H9 (cell line): ENCODE measurements at regions not wholly inside any gene's neighbourhood (a gene's known extent, or its start where the extent isn't known, plus 50 kb on each side); places are given as distances from the start of the nearest gene placed in this dataset.

ENCODE experiments used
- DNase-seq: peaks from one replicate; pipeline ENCODE4 v3.0.0-alpha.2; 2017
- H2AFZ ChIP-seq: one replicate; pipeline ENCODE4 v1.6.1; 2013; ENCODE audit warnings: mild to moderate bottlenecking, low read length, control low read depth, moderate library complexity
- H2AK5ac ChIP-seq: 2 replicates; pipeline ENCODE4 v1.6.1; 2013; ENCODE audit warnings: low read length, control low read depth, mixed read lengths; ENCODE audit not compliant: insufficient read length
- H2BK120ac ChIP-seq: one replicate; pipeline ENCODE4 v1.6.1; 2013; ENCODE audit warnings: low read depth, mild to moderate bottlenecking, low read length, control low read depth, inconsistent platforms; ENCODE audit not compliant: poor library complexity, severe bottlenecking
- H2BK12ac ChIP-seq: 2 replicates; pipeline ENCODE4 v1.6.1; 2013; ENCODE audit warnings: low read length, control low read depth, mixed read lengths, low read depth; ENCODE audit not compliant: insufficient read length
- H2BK15ac ChIP-seq: 2 replicates; pipeline ENCODE4 v1.6.1; 2013; ENCODE audit warnings: low read depth, low read length, control low read depth
- H2BK20ac ChIP-seq: one replicate; pipeline ENCODE4 v1.6.1; 2013; ENCODE audit warnings: low read depth, mild to moderate bottlenecking, low read length, control low read depth, inconsistent platforms; ENCODE audit not compliant: poor library complexity, severe bottlenecking
- H2BK5ac ChIP-seq: 2 replicates; pipeline ENCODE4 v1.6.1; 2013; ENCODE audit warnings: low read length, control low read depth, mixed read lengths; ENCODE audit not compliant: insufficient read length
- H3K14ac ChIP-seq: 2 replicates; pipeline ENCODE4 v1.6.1; 2013; ENCODE audit warnings: low read length, control low read depth; ENCODE audit not compliant: insufficient read depth
- H3K18ac ChIP-seq: 2 replicates; pipeline ENCODE4 v1.6.1; 2013; ENCODE audit warnings: low read depth, mild to moderate bottlenecking, mixed read lengths, low read length, control low read depth; ENCODE audit not compliant: insufficient read length
- H3K23ac ChIP-seq: 2 replicates; pipeline ENCODE4 v1.6.1; 2013; ENCODE audit warnings: low read length, control low read depth, mixed read lengths, low read depth; ENCODE audit not compliant: insufficient read length
- H3K23me2 ChIP-seq: 2 replicates; pipeline ENCODE4 v1.6.1; 2013; ENCODE audit warnings: low read depth, mild to moderate bottlenecking, mixed read lengths, low read length, control low read depth; ENCODE audit not compliant: insufficient read length, poor library complexity, severe bottlenecking
- H3K27ac ChIP-seq: 2 replicates; pipeline ENCODE4 v1.5.1; 2013; ENCODE audit warnings: low read length, control low read depth, mixed read lengths, low read depth; ENCODE audit not compliant: insufficient read length
- H3K27me3 ChIP-seq: 2 replicates; pipeline ENCODE4 v1.6.1; 2013; ENCODE audit warnings: low read length, control low read depth, inconsistent platforms; ENCODE audit not compliant: insufficient read depth
- H3K4ac ChIP-seq: 2 replicates; pipeline ENCODE4 v1.6.1; 2013; ENCODE audit warnings: low read depth, mild to moderate bottlenecking, control low read depth, inconsistent platforms, low read length, moderate library complexity
- H3K4me1 ChIP-seq: 2 replicates; pipeline ENCODE4 v1.6.1; 2013; ENCODE audit warnings: low read length, control low read depth, inconsistent platforms; ENCODE audit not compliant: insufficient read depth
- H3K4me2 ChIP-seq: 2 replicates; pipeline ENCODE4 v1.6.1; 2013; ENCODE audit warnings: low read length, control low read depth, mixed read lengths; ENCODE audit not compliant: insufficient read length, insufficient read depth
- H3K56ac ChIP-seq: 2 replicates; pipeline ENCODE4 v1.6.1; 2013; ENCODE audit warnings: low read depth, mild to moderate bottlenecking, mixed read lengths, low read length, control low read depth; ENCODE audit not compliant: insufficient read length
- H3K79me1 ChIP-seq: 2 replicates; pipeline ENCODE4 v1.6.1; 2013; ENCODE audit warnings: low read depth, mild to moderate bottlenecking, moderate library complexity, low read length, control low read depth, inconsistent platforms; ENCODE audit not compliant: insufficient read depth, poor library complexity, severe bottlenecking
- H3K79me2 ChIP-seq: 2 replicates; pipeline ENCODE4 v1.6.1; 2013; ENCODE audit warnings: low read length, control low read depth, inconsistent platforms; ENCODE audit not compliant: insufficient read depth
- H3K9ac ChIP-seq: 2 replicates; pipeline ENCODE4 v1.6.1; 2013; ENCODE audit warnings: low read length, control low read depth, mixed read lengths; ENCODE audit not compliant: insufficient read length; ENCODE audit errors: extremely low read depth
- H3K9me3 ChIP-seq: one replicate; pipeline ENCODE4 v1.6.1; 2013; ENCODE audit warnings: low read depth, low read length, inconsistent platforms; ENCODE audit not compliant: control insufficient read depth
- H3T11ph ChIP-seq: one replicate; pipeline ENCODE4 v1.6.1; 2013; ENCODE audit warnings: mild to moderate bottlenecking, low read length, control low read depth, inconsistent platforms
- H4K20me1 ChIP-seq: one replicate; pipeline ENCODE4 v1.6.1; 2013; ENCODE audit not compliant: control insufficient read depth, insufficient read length, insufficient read depth
- H4K5ac ChIP-seq: 2 replicates; pipeline ENCODE4 v1.6.1; 2013; ENCODE audit warnings: low read depth, mild to moderate bottlenecking, mixed read lengths, low read length, control low read depth; ENCODE audit not compliant: insufficient read length
- H4K8ac ChIP-seq: replicated peaks from 2 replicates; pipeline ENCODE4 v1.6.1; 2013; ENCODE audit warnings: low read length, control low read depth, mixed read lengths, low read depth; ENCODE audit not compliant: insufficient read length
- H4K91ac ChIP-seq: 2 replicates; pipeline ENCODE4 v1.6.1; 2013; ENCODE audit warnings: low read depth, mild to moderate bottlenecking, moderate library complexity, mixed read lengths, low read length, control low read depth; ENCODE audit not compliant: insufficient read length
- H3K27ac Mint-ChIP-seq, 3 experiments: 2 replicates in 2 of 3; 3 replicates in 1 of 3; pipeline ENCODE4 v1.8.0; 2020 to 2021; ENCODE audit warnings: mixed read lengths in 3 of 3, mild to moderate bottlenecking in 1 of 3, moderate library complexity in 1 of 3
- H3K27me3 Mint-ChIP-seq: 2 replicates; pipeline ENCODE4 v1.8.0; 2021; ENCODE audit warnings: low read depth, mild to moderate bottlenecking, moderate library complexity, mixed read lengths
- H3K36me3 Mint-ChIP-seq, 3 experiments: 2 replicates in 2 of 3; 3 replicates in 1 of 3; pipeline ENCODE4 v1.8.0; 2020 to 2021; ENCODE audit warnings: low read depth in 3 of 3, mixed read lengths in 3 of 3; ENCODE audit not compliant: insufficient read depth in 1 of 3
- H3K4me1 Mint-ChIP-seq, 2 experiments: 2 replicates each; pipeline ENCODE4 v1.8.0; 2020; ENCODE audit warnings: mixed read lengths in 2 of 2
- H3K4me3 Mint-ChIP-seq, 2 experiments: 2 replicates in 1 of 2; 3 replicates in 1 of 2; pipeline ENCODE4 v1.8.0; 2020 to 2021; ENCODE audit warnings: mild to moderate bottlenecking in 2 of 2, mixed read lengths in 2 of 2, moderate library complexity in 1 of 2
- H3K9me3 Mint-ChIP-seq, 2 experiments: 2 replicates in 1 of 2; 3 replicates in 1 of 2; pipeline ENCODE4 v1.8.0; 2020; ENCODE audit warnings: mild to moderate bottlenecking in 2 of 2, mixed read lengths in 2 of 2, moderate library complexity in 1 of 2
- WGBS: extraction: QIAGEN DNeasy Blood & Tissue Kit; methylation state at CpG from one replicate; pipeline ENCODE4 v1.1.7; 2013; ENCODE audit warnings: missing lambda C conversion rate, low lambda C conversion rate, mixed read lengths; ENCODE audit not compliant: insufficient read length; ENCODE audit errors: extremely low coverage; 5-methylcytosine and 5-hydroxymethylcytosine counted together
- TF ChIP-seq, protein P1 (sequence below): fragments of 200-600 bp; sonication (generic); conservative IDR thresholded peaks from 3 replicates; pipeline ENCODE4 v1.8.0; 2021; ENCODE audit warnings: antibody characterized with exemption, mild to moderate bottlenecking

DNA sequence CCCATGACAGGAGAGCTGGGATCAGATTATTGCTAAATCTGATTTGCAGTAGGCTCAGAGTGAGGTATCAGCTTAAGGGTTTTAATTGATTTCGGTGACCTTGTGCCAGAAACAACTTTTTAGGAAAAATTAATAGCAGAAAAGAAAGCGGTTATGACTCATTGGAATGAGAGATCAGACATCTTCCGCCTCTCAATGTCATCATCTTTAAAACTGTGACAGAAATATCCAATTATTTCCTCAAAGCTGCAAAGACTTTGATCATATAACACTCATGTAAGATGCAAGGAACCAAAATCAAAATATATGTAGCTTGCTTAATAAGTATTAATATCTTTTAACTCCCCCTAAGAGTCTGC lies 190.1 kb upstream of the FOXF1 start:
- Histone ChIP-seq H3K27me3 (no peaks in the 10 kb centered on the region), H3T11ph (no peak overlapping the region), H3K14ac (no peak overlapping the region), H3K79me1 (no peaks in the 10 kb centered on the region), H2AFZ (no peak overlapping the region), H3K23me2 (no peaks in the 10 kb centered on the region), H3K4me2 (no peak overlapping the region), H4K91ac (no peak overlapping the region), H3K79me2 (no peaks in the 10 kb centered on the region), H3K56ac (no peak overlapping the region), H2BK12ac (no peak overlapping the region), H3K9me3 (peaks cover 2% of the 10 kb centered on the region), H3K27ac (no peak overlapping the region), H3K4ac (no peak overlapping the region), H3K23ac (no peak overlapping the region), H2BK120ac (no peak overlapping the region), H2AK5ac (no peak overlapping the region), H4K20me1 (no peaks in the 10 kb centered on the region), H3K18ac (no peak overlapping the region), H3K9ac (no peak overlapping the region), H3K4me1 (no peaks in the 10 kb centered on the region), H2BK5ac (no peak overlapping the region), H2BK20ac (no peak overlapping the region), H4K5ac (no peak overlapping the region), H4K8ac (no peak overlapping the region), H2BK15ac (no peak overlapping the region)
- TF ChIP-seq, protein P1, sequence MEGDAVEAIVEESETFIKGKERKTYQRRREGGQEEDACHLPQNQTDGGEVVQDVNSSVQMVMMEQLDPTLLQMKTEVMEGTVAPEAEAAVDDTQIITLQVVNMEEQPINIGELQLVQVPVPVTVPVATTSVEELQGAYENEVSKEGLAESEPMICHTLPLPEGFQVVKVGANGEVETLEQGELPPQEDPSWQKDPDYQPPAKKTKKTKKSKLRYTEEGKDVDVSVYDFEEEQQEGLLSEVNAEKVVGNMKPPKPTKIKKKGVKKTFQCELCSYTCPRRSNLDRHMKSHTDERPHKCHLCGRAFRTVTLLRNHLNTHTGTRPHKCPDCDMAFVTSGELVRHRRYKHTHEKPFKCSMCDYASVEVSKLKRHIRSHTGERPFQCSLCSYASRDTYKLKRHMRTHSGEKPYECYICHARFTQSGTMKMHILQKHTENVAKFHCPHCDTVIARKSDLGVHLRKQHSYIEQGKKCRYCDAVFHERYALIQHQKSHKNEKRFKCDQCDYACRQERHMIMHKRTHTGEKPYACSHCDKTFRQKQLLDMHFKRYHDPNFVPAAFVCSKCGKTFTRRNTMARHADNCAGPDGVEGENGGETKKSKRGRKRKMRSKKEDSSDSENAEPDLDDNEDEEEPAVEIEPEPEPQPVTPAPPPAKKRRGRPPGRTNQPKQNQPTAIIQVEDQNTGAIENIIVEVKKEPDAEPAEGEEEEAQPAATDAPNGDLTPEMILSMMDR, result no peak
- Mint-ChIP-seq H3K27me3 (peaks cover 21% of the 10 kb centered on the region), H3K27ac (no peak overlapping the region), H3K4me3 (no peak overlapping the region), H3K36me3 (no peaks in the 10 kb centered on the region), H3K9me3 (peaks cover 2 to 3% of the 10 kb centered on the region in 2 experiments; a peak in 2 of 5 replicates), H3K4me1 (peaks cover 0 to 5% of the 10 kb centered on the region in 2 experiments; a peak in 1 of 4 replicates)
- no peak for DNase-seq
- no CpG with 5 or more reads among the region's 3 CpGs for WGBS
